ENCODE measurements at regions not wholly inside any gene's neighbourhood (a gene's known extent, or its start where the extent isn't known, plus 50 kb on each side); places are given as distances from the start of the nearest gene placed in this dataset.

DNA sequence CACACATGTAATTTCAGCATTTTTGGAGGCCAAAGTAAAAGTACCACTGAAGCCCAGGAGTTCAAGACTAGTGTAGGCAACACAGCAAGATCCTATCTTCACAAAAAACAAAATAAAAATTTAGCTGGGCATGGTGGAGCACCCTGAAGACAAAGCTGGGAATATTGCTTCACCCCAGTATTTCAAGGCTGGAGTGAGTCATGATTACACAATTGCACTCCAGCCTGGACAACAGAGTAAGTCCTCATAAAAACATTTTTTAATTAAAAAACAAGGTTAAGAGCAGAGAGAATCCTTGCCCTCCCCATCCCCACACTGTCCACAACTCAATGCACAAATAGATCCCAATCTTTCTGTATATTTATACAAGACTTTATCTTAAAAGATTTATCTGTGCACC lies 321.9 kb upstream of the HSFY2 start:
- intact Hi-C loops (cut with micrococcal nuclease): no loop called here
- H3K27ac ChIP-seq (ENCODE audit: low read length in 2 of 2): no peak overlapping the region
- H3K27ac Mint-ChIP-seq: no peak overlapping the region
- no peaks in the 10 kb centered on the region for H3K4me1 ChIP-seq (ENCODE audit: control insufficient read depth in 2 of 2, insufficient read depth in 2 of 2, low read length in 2 of 2)
- no peak overlapping the region for H3K4me2 ChIP-seq (replicated peaks; ENCODE audit: low read depth, low read length, poor library complexity, severe bottlenecking)
- H3K27me3 Mint-ChIP-seq: no peaks in the 10 kb centered on the region
- H3K9ac ChIP-seq (ENCODE audit: low read length): no peak overlapping the region
- DNase-seq (no peak), ATAC-seq (ENCODE audit: low read depth) (no peak)
- TF ChIP-seq, protein P1, sequence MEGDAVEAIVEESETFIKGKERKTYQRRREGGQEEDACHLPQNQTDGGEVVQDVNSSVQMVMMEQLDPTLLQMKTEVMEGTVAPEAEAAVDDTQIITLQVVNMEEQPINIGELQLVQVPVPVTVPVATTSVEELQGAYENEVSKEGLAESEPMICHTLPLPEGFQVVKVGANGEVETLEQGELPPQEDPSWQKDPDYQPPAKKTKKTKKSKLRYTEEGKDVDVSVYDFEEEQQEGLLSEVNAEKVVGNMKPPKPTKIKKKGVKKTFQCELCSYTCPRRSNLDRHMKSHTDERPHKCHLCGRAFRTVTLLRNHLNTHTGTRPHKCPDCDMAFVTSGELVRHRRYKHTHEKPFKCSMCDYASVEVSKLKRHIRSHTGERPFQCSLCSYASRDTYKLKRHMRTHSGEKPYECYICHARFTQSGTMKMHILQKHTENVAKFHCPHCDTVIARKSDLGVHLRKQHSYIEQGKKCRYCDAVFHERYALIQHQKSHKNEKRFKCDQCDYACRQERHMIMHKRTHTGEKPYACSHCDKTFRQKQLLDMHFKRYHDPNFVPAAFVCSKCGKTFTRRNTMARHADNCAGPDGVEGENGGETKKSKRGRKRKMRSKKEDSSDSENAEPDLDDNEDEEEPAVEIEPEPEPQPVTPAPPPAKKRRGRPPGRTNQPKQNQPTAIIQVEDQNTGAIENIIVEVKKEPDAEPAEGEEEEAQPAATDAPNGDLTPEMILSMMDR (IDR thresholded peaks at IDR 0.05): no peak
- no peak for TF ChIP-seq EZH2 (IDR thresholded peaks at IDR 0.05; ENCODE audit: borderline replicate concordance, insufficient read depth, low read depth, low read length, poor library complexity, severe bottlenecking)
- no peaks in the 10 kb centered on the region for H3K9me3 ChIP-seq (ENCODE audit: control extremely low read depth in 1 of 3, control insufficient read depth in 2 of 3, insufficient read depth in 1 of 3, low read length in 2 of 3)
- no peak overlapping the region for H2AFZ ChIP-seq (ENCODE audit: insufficient read depth, low read depth, low read length, poor library complexity, severe bottlenecking)
- CTCF ChIA-PET: no interaction called here
- H3K4me1 Mint-ChIP-seq: no peaks in the 10 kb centered on the region
- no peak overlapping the region for H3K4me3 ChIP-seq (ENCODE audit: control extremely low read depth in 1 of 5, extremely low read depth in 1 of 5, insufficient read depth in 1 of 5, low read depth in 2 of 5, low read length in 4 of 5)
- POLR2A ChIA-PET: no interaction called here
- no peaks in the 10 kb centered on the region for H3K79me2 ChIP-seq (ENCODE audit: control insufficient read depth, insufficient read depth, low read length)
- H3K4me3 Mint-ChIP-seq: no peak overlapping the region
- H4K20me1 ChIP-seq (ENCODE audit: control insufficient read depth, insufficient read depth, low read length, poor library complexity, severe bottlenecking): no peaks in the 10 kb centered on the region
- H3K36me3 ChIP-seq (replicated peaks in 1 of 2; ENCODE audit: control extremely low read depth in 1 of 2, control insufficient read depth in 1 of 2, extremely low read depth in 1 of 2, insufficient read depth in 2 of 2, low read length in 1 of 2): no peaks in the 10 kb centered on the region
- no peaks in the 10 kb centered on the region for H3K9me3 Mint-ChIP-seq (ENCODE audit: insufficient read depth)
- no peaks in the 10 kb centered on the region for H3K27me3 ChIP-seq (replicated peaks in 1 of 4; ENCODE audit: control extremely low read depth in 1 of 4, control insufficient read depth in 3 of 4, insufficient read depth in 4 of 4, low read length in 3 of 4)

DNA sequence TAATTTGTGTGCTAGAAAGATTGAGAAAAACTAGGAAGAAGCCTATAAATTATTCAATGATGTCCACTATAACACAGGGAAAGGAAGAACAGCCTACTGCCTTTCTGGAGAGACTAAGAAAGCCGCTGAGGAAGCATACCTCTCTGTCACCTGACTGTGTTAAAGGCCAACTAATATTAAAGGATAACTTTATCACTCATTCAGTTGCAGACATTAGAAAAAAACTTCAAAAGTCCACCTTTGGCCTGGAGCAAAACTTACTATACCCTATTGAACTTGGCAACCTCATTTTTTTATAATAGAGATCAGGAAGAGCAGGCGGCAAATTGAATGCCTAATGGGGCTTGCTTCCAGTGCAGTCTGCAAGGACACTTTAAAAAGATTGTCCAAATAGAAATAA lies 309.5 kb upstream of the HSFY2 start:
- Histone ChIP-seq H3K9ac (ENCODE audit: low read length) (no peak overlapping the region), H2AFZ (ENCODE audit: insufficient read depth, low read depth, low read length, poor library complexity, severe bottlenecking) (no peak overlapping the region), H4K20me1 (ENCODE audit: control insufficient read depth, insufficient read depth, low read length, poor library complexity, severe bottlenecking) (no peaks in the 10 kb centered on the region), H3K36me3 (replicated peaks in 1 of 2; ENCODE audit: control extremely low read depth in 1 of 2, control insufficient read depth in 1 of 2, extremely low read depth in 1 of 2, insufficient read depth in 2 of 2, low read length in 1 of 2) (no peaks in the 10 kb centered on the region), H3K27ac (ENCODE audit: low read length in 2 of 2) (no peak overlapping the region), H3K4me1 (ENCODE audit: control insufficient read depth in 2 of 2, insufficient read depth in 2 of 2, low read length in 2 of 2) (no peaks in the 10 kb centered on the region), H3K79me2 (ENCODE audit: control insufficient read depth, insufficient read depth, low read length) (no peaks in the 10 kb centered on the region), H3K4me3 (ENCODE audit: control extremely low read depth in 1 of 5, extremely low read depth in 1 of 5, insufficient read depth in 1 of 5, low read depth in 2 of 5, low read length in 4 of 5) (no peak overlapping the region), H3K9me3 (ENCODE audit: control extremely low read depth in 1 of 3, control insufficient read depth in 2 of 3, insufficient read depth in 1 of 3, low read length in 2 of 3) (no peaks in the 10 kb centered on the region), H3K4me2 (replicated peaks; ENCODE audit: low read depth, low read length, poor library complexity, severe bottlenecking) (no peak overlapping the region), H3K27me3 (replicated peaks in 1 of 4; ENCODE audit: control extremely low read depth in 1 of 4, control insufficient read depth in 3 of 4, insufficient read depth in 4 of 4, low read length in 3 of 4) (no peaks in the 10 kb centered on the region)
- H3K4me1 Mint-ChIP-seq: no peaks in the 10 kb centered on the region
- no peak for ATAC-seq (ENCODE audit: low read depth)
- TF ChIP-seq, protein P1 (IDR thresholded peaks at IDR 0.05): no peak
- TF ChIP-seq EZH2 (IDR thresholded peaks at IDR 0.05; ENCODE audit: borderline replicate concordance, insufficient read depth, low read depth, low read length, poor library complexity, severe bottlenecking): no peak
- CTCF ChIA-PET: no interaction called here
- intact Hi-C loops (cut with micrococcal nuclease): no loop called here
- no peak overlapping the region for H3K27ac Mint-ChIP-seq
- no peaks in the 10 kb centered on the region for H3K9me3 Mint-ChIP-seq (ENCODE audit: insufficient read depth)
- WGBS (ENCODE audit: insufficient coverage): no CpG with 5 or more reads among the region's 2 CpGs
- POLR2A ChIA-PET: no interaction called here
- no peak for DNase-seq
- H3K4me3 Mint-ChIP-seq: no peak overlapping the region
- no peaks in the 10 kb centered on the region for H3K27me3 Mint-ChIP-seq
